ENCODE measurements at regions not wholly inside any gene's neighbourhood (a gene's known extent, or its start where the extent isn't known, plus 50 kb on each side); places are given as distances from the start of the nearest gene placed in this dataset.

- no peak for ATAC-seq (ENCODE audit: poor library complexity)
- peaks cover 0 to 4% of the 10 kb centered on the region in 2 experiments for H3K27me3 ChIP-seq (ENCODE audit: control insufficient read depth in 1 of 2, insufficient read depth in 2 of 2, low read length in 2 of 2)
- intact Hi-C loops (cut with DNase I, micrococcal nuclease), result no loop called here
- DNase-seq, result no peak
- TF ChIP-seq CTCF (IDR thresholded peaks at IDR 0.05), result no peak
- no peak overlapping the region for H3K4me3 ChIP-seq (ENCODE audit: low read length)
- H3K9me3 ChIP-seq (ENCODE audit: control insufficient read depth in 1 of 2, insufficient read depth in 1 of 2, low read length in 2 of 2), result peaks cover 0 to 3% of the 10 kb centered on the region in 2 experiments
- CTCF ChIA-PET, result no interaction called here
- Mint-ChIP-seq H3K27me3 (peaks cover 29% of the 10 kb centered on the region), H3K36me3 (ENCODE audit: low read depth) (no peaks in the 10 kb centered on the region), H3K9me3 (peaks cover 18% of the 10 kb centered on the region), H3K4me3 (no peak overlapping the region), H3K27ac (no peak overlapping the region), H3K4me1 (ENCODE audit: low read depth) (no peaks in the 10 kb centered on the region)
- H3K27ac ChIP-seq (ENCODE audit: low read depth in 1 of 2, low read length in 2 of 2), result no peak overlapping the region
- H3K4me1 ChIP-seq (ENCODE audit: insufficient read depth, low read length), result no peaks in the 10 kb centered on the region
- H3K36me3 ChIP-seq (ENCODE audit: insufficient read depth, low read length), result no peaks in the 10 kb centered on the region
- POLR2A ChIA-PET, result no interaction called here
Measured at GRCh38 chr14:38915125-38915524, 187.9 kb downstream of the SEC23A start.

- no peaks in the 10 kb centered on the region for H3K36me3 ChIP-seq (ENCODE audit: insufficient read depth, low read length)
- H3K9me3 ChIP-seq (ENCODE audit: control insufficient read depth in 1 of 2, insufficient read depth in 1 of 2, low read length in 2 of 2), result no peaks in the 10 kb centered on the region
- no peak for TF ChIP-seq CTCF (IDR thresholded peaks at IDR 0.05)
- POLR2A ChIA-PET, result no interaction called here
- H3K4me1 ChIP-seq (ENCODE audit: insufficient read depth, low read length), result no peaks in the 10 kb centered on the region
- H3K27ac ChIP-seq (ENCODE audit: low read depth in 1 of 2, low read length in 2 of 2), result no peak overlapping the region
- H3K27ac Mint-ChIP-seq, result no peak overlapping the region
- no peaks in the 10 kb centered on the region for H3K4me1 Mint-ChIP-seq (ENCODE audit: low read depth)
- peaks cover 0 to 4% of the 10 kb centered on the region in 2 experiments for H3K27me3 ChIP-seq (ENCODE audit: control insufficient read depth in 1 of 2, insufficient read depth in 2 of 2, low read length in 2 of 2)
- DNase-seq (no peak), ATAC-seq (ENCODE audit: poor library complexity) (no peak)
- H3K27me3 Mint-ChIP-seq, result peaks cover 18% of the 10 kb centered on the region
- H3K36me3 Mint-ChIP-seq (ENCODE audit: low read depth), result no peaks in the 10 kb centered on the region
- H3K4me3 Mint-ChIP-seq, result no peak overlapping the region
- peaks cover 5% of the 10 kb centered on the region for H3K9me3 Mint-ChIP-seq
- intact Hi-C loops (cut with DNase I, micrococcal nuclease), result no loop called here
- H3K4me3 ChIP-seq (ENCODE audit: low read length), result no peak overlapping the region
- CTCF ChIA-PET, result no interaction called here
Measured at GRCh38 chr14:38910092-38910491, 192.9 kb downstream of the SEC23A start.

GRCh38 chr14:38904959-38905358 is 198.1 kb downstream of the SEC23A start:
- Histone ChIP-seq H3K27ac (ENCODE audit: low read depth in 1 of 2, low read length in 2 of 2) (no peak overlapping the region), H3K36me3 (ENCODE audit: insufficient read depth, low read length) (no peaks in the 10 kb centered on the region), H3K9me3 (ENCODE audit: control insufficient read depth in 1 of 2, insufficient read depth in 1 of 2, low read length in 2 of 2) (no peaks in the 10 kb centered on the region), H3K4me1 (ENCODE audit: insufficient read depth, low read length) (no peaks in the 10 kb centered on the region), H3K27me3 (ENCODE audit: control insufficient read depth in 1 of 2, insufficient read depth in 2 of 2, low read length in 2 of 2) (no peaks in the 10 kb centered on the region), H3K4me3 (ENCODE audit: low read length) (no peak overlapping the region)
- intact Hi-C loops (cut with DNase I, micrococcal nuclease), result no loop called here
- POLR2A ChIA-PET, result no interaction called here
- no peak overlapping the region for H3K27ac Mint-ChIP-seq
- no peak for DNase-seq
- H3K27me3 Mint-ChIP-seq, result no peaks in the 10 kb centered on the region
- CTCF ChIA-PET, result no interaction called here
- no peaks in the 10 kb centered on the region for H3K4me1 Mint-ChIP-seq (ENCODE audit: low read depth)
- no peak for ATAC-seq (ENCODE audit: poor library complexity)
- no peak for TF ChIP-seq CTCF (IDR thresholded peaks at IDR 0.05)
- H3K9me3 Mint-ChIP-seq, result no peaks in the 10 kb centered on the region
- H3K36me3 Mint-ChIP-seq (ENCODE audit: low read depth), result no peaks in the 10 kb centered on the region
- H3K4me3 Mint-ChIP-seq, result no peak overlapping the region
